NCI-H510A treated with DMSO at 0.1 percent for 48 hours (cell line): ENCODE measurements at regions not wholly inside any gene's neighbourhood (a gene's known extent, or its start where the extent isn't known, plus 50 kb on each side); places are given as distances from the start of the nearest gene placed in this dataset.

ENCODE experiments used
- DNase-seq: peaks from one replicate; lab custom pipeline; 2025; lab: John Stamatoyannopoulos, UW

DNA sequence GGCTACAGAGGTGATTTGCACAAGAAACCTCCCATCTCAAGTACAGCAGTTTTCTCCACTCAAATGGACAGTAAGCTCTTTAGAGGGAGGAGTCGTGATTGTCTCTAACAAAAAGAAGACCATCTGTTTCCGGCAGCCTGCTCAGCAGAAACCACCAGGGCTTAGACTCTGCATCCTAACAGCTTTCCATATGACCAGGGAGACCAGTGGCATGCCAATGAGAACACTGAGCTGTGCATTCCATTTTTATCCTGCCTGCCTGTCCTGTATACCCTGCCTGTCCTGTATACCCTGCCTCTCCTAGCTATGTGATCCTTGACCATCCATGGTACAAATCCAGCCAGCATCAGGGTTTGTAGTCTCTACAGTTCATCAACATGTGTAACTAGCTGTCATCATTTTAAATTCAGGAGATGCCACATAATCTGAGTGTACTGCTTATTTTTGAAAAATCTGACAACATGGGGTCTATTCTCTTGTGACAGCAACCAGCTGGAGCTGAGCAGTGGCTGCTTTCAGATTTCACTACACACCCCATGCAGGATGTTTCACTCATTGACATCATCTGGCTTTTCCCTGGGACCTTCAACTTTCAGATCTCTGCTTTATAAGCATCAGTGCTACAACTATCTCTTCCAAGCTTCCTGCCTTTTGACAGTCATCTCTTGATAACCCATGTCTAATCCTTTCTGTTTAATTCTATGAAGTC lies 50.5 kb upstream of the POU2AF2 start:
- no peak for DNase-seq

DNA sequence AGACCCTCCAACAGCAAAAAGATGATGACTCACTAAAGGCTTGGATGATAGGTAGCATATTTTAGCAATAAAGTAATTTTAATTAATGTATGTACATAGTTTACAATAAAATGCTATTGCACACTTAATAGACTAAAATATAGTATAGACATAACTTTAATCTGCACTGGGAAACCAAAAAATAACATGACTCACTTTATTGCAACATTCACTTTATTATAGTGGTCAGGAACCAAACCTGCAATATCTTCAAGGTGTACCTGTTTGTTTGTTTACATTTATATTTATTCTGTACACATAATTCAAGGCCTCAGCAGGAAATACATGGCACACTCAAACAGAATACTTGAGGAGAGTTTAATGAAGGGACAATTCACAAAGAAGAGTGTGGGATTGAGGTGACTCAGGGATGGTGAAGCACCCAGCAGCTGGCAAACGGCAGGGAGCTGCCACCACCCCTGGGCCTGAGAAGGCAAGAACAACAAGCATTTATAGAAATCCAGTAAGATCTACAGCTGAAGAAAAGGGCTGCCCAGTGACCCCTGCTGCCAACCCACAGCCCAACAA lies 51.5 kb upstream of the POU2AF2 start:
- DNase-seq = no peak

DNA sequence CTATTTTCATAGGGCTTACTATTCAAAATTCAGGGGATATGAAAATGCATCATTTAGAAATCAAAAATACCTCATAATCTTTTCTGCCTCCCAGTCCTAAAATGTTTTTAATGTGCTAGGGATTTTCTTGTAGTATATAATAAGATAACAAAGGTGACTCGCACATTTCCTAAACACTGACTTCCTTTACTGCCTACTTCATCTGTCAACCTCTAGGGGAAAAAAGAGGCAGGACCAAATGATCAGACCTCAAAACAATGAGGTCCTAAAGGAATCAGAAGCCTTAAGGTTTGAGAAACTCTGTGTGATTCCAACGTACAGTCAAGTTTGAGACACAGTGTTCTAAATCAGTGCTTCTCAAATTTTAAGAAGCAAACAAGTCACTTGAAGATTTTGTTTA lies 56.1 kb upstream of the POU2AF2 start:
- no peak for DNase-seq

GRCh38 chr11:111186308-111186915 lies 59.1 kb upstream of the POU2AF2 start:
- DNase-seq = no peak

GRCh38 chr11:111185266-111185665 lies 60.3 kb upstream of the POU2AF2 start:
- DNase-seq = no peak

DNA sequence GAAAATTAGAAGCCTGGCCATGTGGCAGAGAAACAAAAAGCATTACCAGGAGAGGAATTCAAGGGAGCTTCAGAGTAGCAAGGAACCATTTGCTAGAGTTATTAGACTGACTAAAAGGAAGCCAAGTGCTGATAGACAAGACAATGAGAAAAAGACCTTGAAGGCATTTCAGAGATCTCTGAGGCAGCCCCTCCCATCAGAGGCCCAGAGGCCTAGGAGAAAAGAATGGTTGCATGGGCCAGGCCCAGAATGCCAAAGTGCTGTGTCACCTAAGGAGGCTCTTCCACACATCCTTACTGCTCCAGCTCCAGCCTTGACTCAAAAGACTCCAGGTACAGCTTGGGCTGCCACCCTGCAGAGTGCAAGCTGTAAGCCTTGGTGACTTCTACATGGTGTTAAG lies 61.8 kb upstream of the POU2AF2 start:
- no peak for DNase-seq

DNA sequence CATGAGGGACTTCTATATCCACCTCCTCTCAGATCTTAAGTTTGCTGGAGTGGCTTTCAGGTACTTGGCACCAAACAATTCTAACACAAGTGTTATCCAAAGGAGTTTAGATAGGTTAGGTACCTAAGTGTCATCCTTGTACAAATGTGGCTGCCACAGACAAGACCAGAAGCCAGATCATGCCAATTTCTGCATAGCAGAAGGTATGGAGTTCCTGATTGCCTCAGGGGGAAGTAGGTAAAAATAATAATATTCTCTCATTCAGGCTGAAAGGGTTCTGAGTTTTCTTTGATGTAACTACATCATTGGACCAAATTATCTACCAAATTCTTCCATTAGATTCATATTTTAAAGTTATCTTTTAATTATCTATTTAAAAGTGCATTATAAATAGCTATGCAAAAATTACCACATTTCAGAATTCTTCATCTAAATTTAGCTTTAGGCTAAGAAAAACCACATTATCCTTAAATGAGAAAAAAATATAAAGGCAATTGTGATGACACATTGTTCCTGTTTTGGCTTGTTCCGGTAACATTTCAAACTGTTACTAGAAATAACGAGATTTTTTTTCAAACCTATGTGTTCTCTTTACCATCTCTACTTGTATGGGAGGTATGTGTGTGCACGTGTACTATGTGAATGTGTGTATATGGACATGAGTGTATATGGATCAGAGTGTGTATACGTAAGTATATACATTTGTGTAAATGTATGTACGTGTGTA lies 66.2 kb upstream of the POU2AF2 start:
- DNase-seq = no peak

DNA sequence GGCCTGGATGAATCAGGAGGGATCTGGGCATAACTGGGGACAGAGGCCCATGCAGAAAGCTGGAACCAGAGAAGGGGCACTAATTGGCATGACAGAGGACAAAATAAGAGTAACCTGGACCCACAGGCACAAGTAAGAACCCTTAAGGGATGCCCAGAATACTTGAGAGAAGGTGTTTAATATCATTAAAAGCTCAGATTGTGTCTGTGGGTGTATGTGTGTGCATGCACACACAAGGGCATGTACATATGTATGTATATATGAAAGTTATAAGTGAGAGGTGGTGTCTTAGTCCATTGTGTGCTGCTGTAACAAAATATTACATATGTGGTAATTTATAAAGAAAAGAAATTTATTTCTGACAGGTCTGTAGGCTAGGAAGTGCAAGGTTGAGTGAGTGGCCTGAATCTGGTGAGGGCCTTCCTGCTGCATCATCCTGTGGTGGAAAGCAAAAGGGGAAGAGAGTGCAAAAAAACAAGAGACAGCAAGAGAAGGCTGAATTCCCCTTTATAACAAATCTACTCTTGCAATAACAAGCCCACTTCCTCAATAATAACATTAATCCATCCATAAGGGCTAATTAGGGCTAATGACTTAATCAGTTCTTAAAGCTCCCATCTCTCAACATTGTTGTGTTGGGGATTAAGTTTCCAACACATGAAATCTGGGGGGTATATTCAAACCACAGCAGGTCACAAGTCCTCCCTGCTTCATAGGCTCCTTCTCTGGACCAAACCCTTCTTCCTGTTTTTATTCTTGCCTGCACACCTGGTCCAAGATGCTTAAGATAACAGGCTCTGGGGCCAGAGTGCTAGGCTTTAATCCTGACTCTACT lies 68.3 kb upstream of the POU2AF2 start:
- DNase-seq = no peak

GRCh38 chr11:111176603-111177002 lies 68.9 kb upstream of the POU2AF2 start:
- DNase-seq = no peak

GRCh38 chr11:111173221-111173620 lies 72.3 kb upstream of the POU2AF2 start:
- no peak for DNase-seq

DNA sequence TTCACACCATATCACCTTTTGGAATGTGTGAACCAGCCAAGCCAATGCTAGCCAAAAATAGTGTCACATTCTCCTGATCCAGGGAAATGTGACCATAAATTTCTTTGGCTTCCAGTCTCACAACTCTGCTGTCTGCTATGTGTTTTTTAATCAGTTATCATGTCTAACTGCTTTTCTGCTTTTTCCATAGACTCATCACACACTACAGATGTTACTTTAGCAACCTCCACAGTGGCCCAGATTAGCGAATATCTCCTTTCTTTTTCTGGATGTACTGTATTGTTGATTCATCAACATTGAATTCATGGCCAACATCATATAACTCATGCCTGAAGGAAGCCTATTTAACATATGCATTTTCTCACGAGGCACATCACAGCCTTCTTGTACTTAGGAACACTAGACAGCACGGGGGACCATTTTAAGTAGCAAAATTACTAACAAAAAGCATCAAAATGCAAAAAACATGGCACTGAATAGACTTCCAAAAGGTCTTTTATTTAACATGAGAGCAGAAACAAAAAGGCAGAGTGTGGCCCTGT lies 73.1 kb upstream of the POU2AF2 start:
- DNase-seq = no peak

GRCh38 chr11:111170761-111171379 lies 74.7 kb upstream of the POU2AF2 start:
- no peak for DNase-seq

- no peak for DNase-seq
Observed at GRCh38 chr11:111169367-111169766, 76.2 kb upstream of the POU2AF2 start.

DNA sequence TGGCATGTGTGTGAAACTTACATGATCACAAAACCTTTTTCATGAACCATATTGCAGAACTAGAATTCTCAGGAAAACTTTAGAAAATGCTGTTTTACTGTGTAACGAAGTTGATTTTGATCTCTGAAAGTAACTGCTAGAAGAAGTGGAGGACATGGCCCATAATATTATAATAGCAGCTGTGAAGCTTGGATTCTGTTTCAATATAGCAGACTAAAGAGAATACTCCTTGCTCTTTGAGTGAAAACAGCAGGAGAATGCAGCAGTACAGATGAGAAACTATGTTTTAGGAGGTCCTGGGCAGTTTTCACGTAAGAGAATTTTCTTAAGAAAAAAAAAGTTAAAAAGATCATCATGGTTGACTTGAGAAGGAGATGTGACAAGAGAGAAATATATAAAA lies 76.7 kb upstream of the POU2AF2 start:
- no peak for DNase-seq

DNA sequence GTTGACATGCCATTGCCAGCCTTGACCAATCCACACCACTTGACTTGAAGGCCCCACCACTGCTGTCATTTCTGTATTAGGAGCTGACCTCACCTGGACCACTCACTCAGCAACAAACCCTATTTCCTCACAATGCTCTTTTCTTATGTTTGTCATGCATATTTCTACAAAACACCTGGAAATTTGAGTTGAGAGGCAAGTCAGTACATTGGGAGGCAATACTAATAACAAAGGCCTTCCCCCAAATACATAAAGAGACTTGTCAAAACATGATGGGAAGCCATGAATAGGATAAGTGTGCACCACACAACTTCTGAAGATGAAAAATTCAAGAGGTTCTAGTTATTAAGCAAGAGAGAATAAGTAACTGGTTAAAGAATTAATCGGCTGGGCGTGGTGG lies 77.9 kb upstream of the POU2AF2 start:
- DNase-seq = no peak

DNA sequence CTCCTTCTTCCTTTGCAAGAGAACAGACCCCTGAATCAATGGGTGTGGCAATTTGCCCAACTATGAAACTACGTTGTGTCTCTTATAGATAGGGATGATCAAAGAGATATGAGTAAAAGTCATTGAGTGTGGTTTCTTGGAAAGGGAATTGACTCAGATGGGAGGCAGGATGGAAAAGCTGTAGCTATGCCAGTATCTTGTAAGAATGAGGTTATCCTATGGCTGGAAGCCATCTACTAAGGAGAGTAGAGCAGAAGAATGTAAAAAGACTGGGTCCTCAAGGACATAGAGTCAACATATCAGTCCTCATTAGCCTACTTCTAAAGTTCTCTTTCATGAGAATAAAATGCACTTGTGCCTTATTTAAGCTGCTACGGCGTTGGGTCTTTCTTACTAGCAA lies 78.9 kb upstream of the POU2AF2 start:
- no peak for DNase-seq

- no peak for DNase-seq
Observed at GRCh38 chr11:111162305-111162704, 83.2 kb upstream of the POU2AF2 start.

- DNase-seq = no peak
Observed at GRCh38 chr11:111157571-111157970, 88.0 kb upstream of the POU2AF2 start.

GRCh38 chr11:111155021-111155420 lies 90.5 kb upstream of the POU2AF2 start:
- no peak for DNase-seq

- no peak for DNase-seq
Observed at GRCh38 chr11:111153194-111153593, 92.3 kb upstream of the POU2AF2 start.

DNA sequence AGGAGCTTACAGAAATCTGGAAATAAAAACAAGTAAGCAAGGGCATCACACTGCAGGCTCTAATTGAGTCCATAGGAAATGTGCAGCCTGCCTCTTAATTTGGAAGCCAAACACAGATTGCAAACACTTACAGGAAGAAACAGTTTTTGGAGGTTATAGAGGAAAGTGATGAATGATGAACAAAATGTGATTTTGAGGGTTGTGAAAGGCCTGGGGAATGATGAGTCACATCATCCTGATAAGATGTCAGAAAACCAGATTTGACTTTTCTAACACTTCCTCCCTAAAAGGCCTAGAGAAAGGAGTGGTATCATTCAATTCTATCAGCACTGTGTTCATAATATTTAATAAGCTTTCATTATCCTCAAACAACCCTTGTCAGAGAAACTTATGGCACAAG lies 96.6 kb upstream of the POU2AF2 start:
- no peak for DNase-seq
